Stromal cell of bone marrow (primary cell): ENCODE measurements at regions not wholly inside any gene's neighbourhood (a gene's known extent, or its start where the extent isn't known, plus 50 kb on each side); places are given as distances from the start of the nearest gene placed in this dataset.
"Not testable (repeated sequence)": the region's sequence is repeated elsewhere in the genome, so short reads cannot be mapped to it uniquely, and the experiment has no call there.

Source experiments
- DNase-seq: peaks from one replicate; pipeline ENCODE4 v3.0.0-alpha.2; 2012; ENCODE audit warnings: low read depth

DNA sequence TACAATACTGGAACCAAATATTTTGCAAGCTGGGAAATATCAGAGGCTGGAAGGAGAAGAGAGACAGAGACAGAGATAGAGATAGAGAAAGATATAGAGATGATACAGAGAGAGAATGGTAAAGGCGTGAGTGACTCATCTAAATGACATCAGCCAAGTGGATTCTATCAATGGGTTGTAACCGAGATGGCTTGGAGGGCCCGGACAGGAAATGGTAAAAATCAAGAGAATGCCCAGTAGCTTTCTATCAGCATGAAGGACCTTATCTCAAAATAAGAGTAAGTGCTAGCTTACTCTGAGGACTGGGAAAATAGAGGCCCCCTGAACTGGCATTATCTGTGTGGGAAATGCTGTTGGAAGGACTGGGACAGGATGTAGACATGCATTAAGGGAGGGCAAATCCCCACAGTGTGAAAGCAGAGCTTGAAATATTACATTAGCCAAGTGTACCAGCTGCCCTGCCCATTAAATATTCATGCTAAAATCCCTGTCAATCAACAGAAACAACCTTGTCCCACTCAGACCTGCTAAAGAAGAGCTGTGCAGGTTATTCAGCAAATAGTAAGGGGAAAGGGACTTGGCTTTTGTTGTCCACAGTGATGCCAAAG lies 76.6 kb upstream of the ZNF644 start:
- DNase-seq = no peak

DNA sequence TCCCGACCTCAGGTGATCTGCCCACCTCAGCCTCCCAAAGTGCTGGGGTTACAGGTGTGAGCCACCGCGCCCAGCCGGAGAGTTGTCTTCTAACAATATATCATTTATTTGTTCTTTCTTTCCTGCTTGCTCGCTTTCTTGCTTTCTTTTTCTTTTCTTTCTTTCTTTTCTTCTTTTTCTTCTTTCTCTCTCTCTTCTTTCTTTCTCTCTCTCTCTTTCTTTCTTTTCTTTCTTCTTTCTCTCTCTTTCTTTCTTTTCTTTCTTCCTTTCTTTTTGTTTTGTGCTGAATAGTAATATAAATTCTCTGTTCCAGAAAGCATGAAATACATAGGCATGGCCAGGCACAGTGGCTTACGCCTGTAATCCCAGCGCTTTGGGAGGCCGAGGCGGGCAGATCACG lies 73.5 kb upstream of the ZNF644 start:
- DNase-seq = not testable (repeated sequence)

DNA sequence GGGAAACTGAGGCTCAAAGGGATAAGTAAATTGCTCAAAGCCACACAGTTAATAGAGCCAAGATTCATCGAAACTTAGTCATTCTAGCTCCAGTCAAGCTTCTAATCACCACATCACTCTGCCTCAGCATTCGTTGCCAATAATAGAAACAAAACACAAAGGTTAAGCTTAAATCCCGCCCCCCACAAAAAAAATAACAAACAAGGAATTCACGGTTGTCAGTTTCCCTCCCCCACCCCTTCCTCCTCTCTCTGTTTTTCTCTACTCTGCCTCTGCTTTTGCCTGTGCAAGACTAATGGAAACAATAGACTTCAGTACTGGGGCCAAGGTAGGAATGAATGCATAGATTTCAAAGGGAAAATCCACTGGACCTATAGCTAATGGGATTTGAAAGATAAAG lies 70.7 kb upstream of the ZNF644 start:
- no peak for DNase-seq

DNA sequence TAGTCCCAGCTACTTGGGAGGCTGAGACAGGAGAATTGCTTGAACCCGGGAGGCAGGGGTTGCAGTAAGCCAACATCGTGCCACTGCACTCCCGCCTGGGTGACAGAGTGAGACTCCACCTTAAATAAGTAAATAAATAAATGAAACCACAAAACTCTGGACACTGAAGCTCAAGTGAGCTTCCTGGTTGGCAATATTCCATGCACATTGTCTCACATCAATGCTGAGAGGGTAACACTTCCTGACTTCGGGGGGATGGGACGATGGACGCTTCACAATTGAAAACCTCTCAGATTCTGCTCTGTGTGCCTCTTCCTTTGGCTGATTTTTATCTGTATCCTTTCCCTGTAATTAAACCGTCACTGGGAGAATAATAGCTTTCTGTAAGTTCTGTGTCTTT lies 70.0 kb upstream of the ZNF644 start:
- DNase-seq = no peak

DNA sequence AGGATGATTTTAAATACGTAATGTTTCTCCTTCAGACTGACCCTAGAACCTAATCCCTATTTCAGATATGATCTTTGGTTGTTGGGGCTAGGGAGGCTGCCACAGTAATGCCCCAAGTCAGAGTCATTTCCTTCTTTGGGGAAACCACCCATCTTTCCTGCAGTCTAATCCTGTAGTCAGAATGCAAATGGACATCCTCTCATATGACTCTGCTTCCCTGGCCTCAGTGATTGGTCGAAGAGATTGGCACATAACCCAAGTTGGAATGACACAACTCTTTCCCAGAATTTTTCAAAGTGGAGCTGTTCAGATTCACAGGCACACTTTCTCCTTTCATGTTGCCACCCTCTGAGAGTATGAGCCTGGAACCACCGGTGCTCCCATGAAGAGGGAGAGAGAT lies 58.8 kb upstream of the ZNF644 start:
- peak; percentile 39 for DNase-seq

DNA sequence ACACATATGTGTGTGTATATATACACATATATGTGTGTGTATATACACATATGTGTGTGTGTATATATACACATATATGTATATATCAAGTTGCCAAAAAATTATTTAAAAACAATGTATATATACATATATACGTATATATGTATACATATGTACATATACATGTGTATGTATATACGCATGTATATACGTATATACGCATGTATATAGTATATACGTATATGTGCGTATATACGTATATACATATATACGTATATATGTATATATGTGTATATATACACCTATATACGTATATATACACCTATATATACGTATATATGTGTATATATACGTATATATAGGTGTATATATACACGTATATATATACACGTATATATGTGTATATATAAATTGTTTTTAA lies 57.0 kb upstream of the ZNF644 start:
- no peak for DNase-seq

DNA sequence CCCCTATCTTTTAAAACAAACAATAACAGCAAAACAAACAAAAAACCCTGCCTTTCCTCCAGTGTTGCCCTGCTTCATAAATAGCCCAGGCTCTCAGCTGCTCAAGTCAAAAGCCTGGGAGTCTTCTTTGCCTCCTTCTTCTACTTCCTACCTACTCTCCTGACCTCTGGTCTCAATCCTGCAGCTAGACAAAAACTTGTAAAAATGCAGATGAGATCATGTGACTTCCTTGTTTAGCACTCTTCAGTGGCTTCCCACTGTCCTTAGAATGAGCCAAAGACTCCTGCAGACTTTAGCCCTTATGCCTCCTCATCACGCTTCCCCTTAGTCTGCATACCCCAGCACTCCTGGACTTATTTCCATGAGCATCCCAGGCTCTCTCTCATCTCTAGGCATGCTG lies 55.0 kb upstream of the ZNF644 start:
- no peak for DNase-seq

DNA sequence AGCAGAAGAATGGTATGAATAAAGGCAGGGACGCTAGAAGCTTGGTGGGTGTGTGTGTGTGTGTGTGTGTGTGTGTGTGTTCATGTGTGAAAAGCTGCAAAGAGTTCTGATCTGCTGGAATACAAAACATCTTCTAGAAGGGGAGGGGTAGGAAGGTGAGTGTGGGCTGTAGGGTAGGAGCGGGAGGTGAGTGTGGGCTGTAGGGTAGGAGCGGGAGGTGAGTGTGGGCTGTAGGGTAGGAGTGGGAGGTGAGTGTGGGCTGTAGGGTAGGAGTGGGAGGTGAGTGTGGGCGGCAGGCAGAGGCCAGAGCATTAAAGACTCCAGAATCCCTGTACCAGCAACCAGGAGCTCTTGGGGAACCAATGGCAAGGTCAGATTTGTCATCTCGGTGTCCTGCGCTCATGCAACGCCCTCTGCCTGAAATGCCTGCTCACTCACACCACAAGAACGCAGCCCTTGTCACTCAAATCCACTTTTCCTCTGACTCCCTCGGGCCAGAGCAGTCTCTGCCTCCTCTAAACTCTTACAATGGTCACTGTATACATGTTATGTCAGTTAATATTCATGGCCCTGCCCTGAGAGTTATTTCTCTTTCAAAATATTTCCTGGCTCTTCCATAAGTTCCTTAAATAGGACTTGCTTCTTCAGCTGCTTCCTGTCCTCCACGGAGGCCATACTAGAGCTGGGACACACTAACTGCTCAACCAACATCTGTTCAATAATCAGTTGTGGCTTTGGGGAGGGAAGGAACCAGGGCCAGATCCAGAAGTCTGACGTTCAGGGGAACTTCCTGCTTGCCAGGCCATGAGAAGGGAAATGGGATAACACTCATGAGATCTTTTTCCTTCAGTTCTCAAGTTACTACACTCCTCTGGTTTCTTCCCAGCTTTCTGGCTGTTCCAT lies 53.6 kb upstream of the ZNF644 start:
- no peak for DNase-seq

DNA sequence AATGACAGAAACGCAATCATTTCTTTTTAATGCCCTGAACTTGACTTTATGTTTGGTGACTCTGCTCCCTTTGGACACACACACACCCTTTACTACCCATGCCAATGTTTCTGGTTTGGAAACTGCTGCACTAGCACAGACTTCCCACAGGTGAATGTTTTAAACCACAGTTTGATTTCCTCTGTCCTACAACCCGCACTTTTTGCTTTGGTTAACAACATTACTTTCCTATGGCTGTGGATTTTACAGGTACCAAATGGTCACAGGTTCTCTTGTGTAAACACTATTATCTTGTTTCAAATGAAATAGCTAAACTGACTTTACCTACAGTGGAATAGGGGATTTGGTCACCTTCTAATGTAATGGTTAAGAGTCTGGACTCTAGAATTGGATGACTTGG lies 51.5 kb upstream of the ZNF644 start:
- DNase-seq = no peak

DNA sequence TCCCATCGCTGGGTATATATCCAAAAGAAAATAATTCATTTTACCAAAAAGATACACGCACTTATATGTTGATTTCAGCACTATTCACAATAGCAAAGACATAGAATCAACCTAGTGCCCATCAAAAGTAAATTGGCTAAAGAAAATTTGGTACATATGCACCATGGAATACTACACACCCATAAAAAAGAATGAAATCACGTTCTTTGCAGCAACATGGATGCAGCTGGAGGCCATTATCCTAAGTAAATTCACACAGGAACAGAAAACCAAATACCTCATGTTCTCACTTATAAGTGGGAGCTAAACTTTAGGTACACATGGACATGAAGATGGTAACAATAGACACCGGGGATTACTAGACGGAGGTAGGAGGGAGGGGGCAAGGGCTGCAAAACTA lies 50.0 kb upstream of the ZNF644 start:
- no peak for DNase-seq
